HCT116 (cell line): ENCODE measurements at regions not wholly inside any gene's neighbourhood (a gene's known extent, or its start where the extent isn't known, plus 50 kb on each side); places are given as distances from the start of the nearest gene placed in this dataset.

Experiments used
- ATAC-seq: fragments of 200-7000 bp; cut with Tn5 transposase; 2 replicates; pipeline ENCODE4 v1.9.1; 2020; ENCODE audit warnings: mild to moderate bottlenecking, moderate library complexity
- BruUV-seq: library from RNA; stranded (reverse); fragments of 400-500 nt; replicated peaks from 2 replicates; lab custom pipeline; 2021; lab: Mats Ljungman, UMichigan
- CTCF ChIA-PET: fragments of 300-600 bp; sonication (Branson Sonifier 250); formaldehyde crosslinking; loops from one replicate; lab custom pipeline; 2021; ENCODE audit warnings: antibody characterized with exemption; lab: Charles Lee
- POLR2A ChIA-PET: fragments of 300-600, 350-600 bp; sonication (Branson Sonifier 250); formaldehyde crosslinking; loops from one replicate; lab custom pipeline; 2021; ENCODE audit warnings: antibody characterized with exemption; lab: Charles Lee
- RAD21 ChIA-PET, 2 experiments: fragments of 300-600 bp; sonication (Branson Sonifier 250); formaldehyde crosslinking; loops; one replicate each; lab custom pipeline; 2023; ENCODE audit warnings: low total read pairs in 2 of 2; ENCODE audit not compliant: uncharacterized antibody in 2 of 2, unreplicated experiment in 2 of 2, low non-redundant PET in 1 of 2; lab: Charles Lee
- DNase-seq: peaks from one replicate; pipeline ENCODE4 v3.0.0-alpha.2; 2010; ENCODE audit warnings: low read depth, low spot score
- H2AFZ ChIP-seq: fragments of 200-600 bp; shearing (Covaris generic), sonication (generic); 2 replicates; pipeline ENCODE4 v1.6.1; 2017; ENCODE audit warnings: low read depth, mixed run types, mixed read lengths, antibody characterized with exemption, low read length; ENCODE audit not compliant: poor library complexity, severe bottlenecking
- H3K27ac ChIP-seq: 2 replicates; pipeline ENCODE4 v1.5.1; 2012; ENCODE audit warnings: low read depth, low read length
- H3K27me3 ChIP-seq: fragments of 200-600 bp; sonication (generic); 2 replicates; pipeline ENCODE4 v1.6.1; 2016; ENCODE audit warnings: mixed run types, low read length, mixed read lengths; ENCODE audit not compliant: insufficient read depth
- H3K36me3 ChIP-seq, 2 experiments: fragments of 200-500 bp in 1 of 2; fragments of 200-600 bp in 1 of 2; sonication (Bioruptor generic) in 1 of 2; sonication (generic) in 1 of 2; 2 replicates each; pipeline versions ENCODE4 v1.5.1 to v1.6.1; 2014 to 2016; ENCODE audit warnings: low read length in 2 of 2, inconsistent platforms in 1 of 2, mixed read lengths in 1 of 2, mixed run types in 1 of 2; ENCODE audit not compliant: insufficient read depth in 2 of 2, control insufficient read depth in 1 of 2
- H3K4me1 ChIP-seq, 2 experiments: fragments of 200-600 bp in 1 of 2; sonication (generic) in 1 of 2; 2 replicates each; pipeline versions ENCODE4 v1.5.1 to v1.6.1; 2012 to 2017; ENCODE audit warnings: low read length in 2 of 2, inconsistent platforms in 1 of 2, mild to moderate bottlenecking in 1 of 2, mixed read lengths in 1 of 2, mixed run types in 1 of 2, moderate library complexity in 1 of 2; ENCODE audit not compliant: insufficient read depth in 2 of 2, control insufficient read depth in 1 of 2
- H3K4me2 ChIP-seq: fragments of 200-600 bp; sonication (generic); 2 replicates; pipeline ENCODE4 v1.6.1; 2017; ENCODE audit warnings: mixed run types, low read length, mixed read lengths
- H3K4me3 ChIP-seq, 2 experiments: fragments of 200-600 bp in 1 of 2; sonication (generic) in 1 of 2; replicated peaks in 1 of 2; 2 replicates each; pipeline ENCODE4 v1.5.1; 2011 to 2016; ENCODE audit warnings: low read length in 2 of 2, control low read depth in 1 of 2, low read depth in 1 of 2, mild to moderate bottlenecking in 1 of 2, mixed read lengths in 1 of 2, mixed run types in 1 of 2
- H3K79me2 ChIP-seq: fragments of 200-600 bp; sonication (generic); 2 replicates; pipeline ENCODE4 v1.6.1; 2017; ENCODE audit warnings: mild to moderate bottlenecking, mixed run types, low read length, moderate library complexity, mixed read lengths; ENCODE audit not compliant: insufficient read depth
- H3K9ac ChIP-seq: fragments of 200-600 bp; sonication (generic); 2 replicates; pipeline ENCODE4 v1.6.1; 2016; ENCODE audit warnings: low read length, mixed read lengths
- H3K9me2 ChIP-seq: fragments of 200-600 bp; sonication (generic), shearing (Covaris generic); 2 replicates; pipeline ENCODE4 v1.6.1; 2017; ENCODE audit warnings: mixed run types, mild to moderate bottlenecking, moderate library complexity; ENCODE audit not compliant: insufficient read depth
- H3K9me3 ChIP-seq, 2 experiments: fragments of 200-500 bp in 1 of 2; fragments of 200-600 bp in 1 of 2; sonication (Bioruptor generic) in 1 of 2; sonication (generic) in 1 of 2; 2 replicates each; pipeline ENCODE4 v1.6.1; 2014 to 2017; ENCODE audit warnings: low read length in 2 of 2, mixed read lengths in 2 of 2, inconsistent platforms in 1 of 2, low read depth in 1 of 2, mild to moderate bottlenecking in 1 of 2, mixed run types in 1 of 2, moderate library complexity in 1 of 2; ENCODE audit not compliant: control insufficient read depth in 1 of 2, insufficient read depth in 1 of 2
- H4K20me1 ChIP-seq: fragments of 200-600 bp; sonication (generic), shearing (Covaris generic); 2 replicates; pipeline ENCODE4 v1.6.1; 2017; ENCODE audit warnings: mixed run types, mild to moderate bottlenecking, moderate library complexity; ENCODE audit not compliant: insufficient read depth
- EGR1 ChIP-seq: IDR thresholded peaks from 2 replicates; pipeline ENCODE4 v1.6.1; 2012; ENCODE audit warnings: low read depth
- EZH2 ChIP-seq: fragments of 200-600 bp; sonication (generic); IDR thresholded peaks from 2 replicates; pipeline ENCODE4 v1.6.1; 2017; ENCODE audit warnings: antibody characterized with exemption, mixed run types
- EZH2phosphoT487 ChIP-seq: fragments of 200-600 bp; IDR thresholded peaks from 2 replicates; pipeline ENCODE4 v1.6.1; 2018; ENCODE audit warnings: antibody characterized with exemption, borderline replicate concordance
- JUND ChIP-seq: IDR thresholded peaks from 2 replicates; pipeline ENCODE4 v1.6.1; 2012
- POLR2AphosphoS5 ChIP-seq: IDR thresholded peaks from 2 replicates; pipeline ENCODE4 v1.6.1; 2011; ENCODE audit warnings: mild to moderate bottlenecking, low read depth, low read length, moderate library complexity
- TCF7L2 ChIP-seq: IDR thresholded peaks from 2 replicates; pipeline ENCODE4 v1.7.0; 2011; ENCODE audit warnings: borderline replicate concordance, inconsistent platforms; ENCODE audit not compliant: insufficient read depth, insufficient read length; ENCODE audit errors: extremely low read depth
- ZBTB33 ChIP-seq: IDR thresholded peaks from 2 replicates; pipeline ENCODE4 v1.6.1; 2011; ENCODE audit warnings: mild to moderate bottlenecking, low read length, moderate library complexity; ENCODE audit not compliant: insufficient replicate concordance; ENCODE audit errors: extremely low read depth
- ZFX ChIP-seq: fragments of 450-650 bp; IDR thresholded peaks from 2 replicates; pipeline ENCODE4 v1.6.1; 2017
- intact Hi-C: fragments of 100-400 bp; cut with micrococcal nuclease; formaldehyde crosslinking; loops from 2 replicates; pipeline ENCODE4 v1.10.0; 2022

- no TSS peak for BruUV-seq
- Histone ChIP-seq H3K36me3 (no peaks in the 10 kb centered on the region), H3K9me3 (no peaks in the 10 kb centered on the region), H2AFZ (no peak overlapping the region), H3K9ac (no peak overlapping the region), H3K79me2 (no peaks in the 10 kb centered on the region), H4K20me1 (no peaks in the 10 kb centered on the region), H3K4me3 (no peak overlapping the region), H3K9me2 (no peaks in the 10 kb centered on the region), H3K27ac (no peak overlapping the region), H3K27me3 (no peaks in the 10 kb centered on the region), H3K4me1 (0 out of 4 replicates have a peak, but pooled peaks cover 0 to 5% of the 10 kb centered on the region in 2 experiments), H3K4me2 (no peak overlapping the region)
- ChIA-PET CTCF (no interaction called here), POLR2A (no interaction called here), RAD21 (no interaction called here)
- TF ChIP-seq EGR1 (no peak), ZFX (no peak), POLR2AphosphoS5 (no peak), ZBTB33 (no peak), EZH2phosphoT487 (no peak), TCF7L2 (no peak)
- DNase-seq (no peak), ATAC-seq (no peak)
- intact Hi-C loops: no loop called here
These were observed 705.1 kb upstream of the GRM7 start for GRCh38 chr3:6155650-6156338.

- no peak overlapping the region for H3K9ac ChIP-seq
- RAD21 ChIA-PET: no interaction called here
- no TSS peak for BruUV-seq
These were observed 695.0 kb upstream of the GRM7 start for GRCh38 chr3:6165951-6166350.

More at GRCh38 chr3:6165951-6166350, 695.0 kb upstream of the GRM7 start:
- ChIA-PET CTCF (no interaction called here), POLR2A (no interaction called here)
- no peak for DNase-seq
- Histone ChIP-seq H3K4me2 (no peak overlapping the region), H3K27ac (no peak overlapping the region), H4K20me1 (no peaks in the 10 kb centered on the region), H3K4me1 (no peaks in the 10 kb centered on the region), H3K9me2 (no peaks in the 10 kb centered on the region), H3K79me2 (no peaks in the 10 kb centered on the region), H2AFZ (no peak overlapping the region), H3K27me3 (no peaks in the 10 kb centered on the region), H3K36me3 (no peaks in the 10 kb centered on the region), H3K9me3 (no peaks in the 10 kb centered on the region), H3K4me3 (no peak overlapping the region)
- no peak for ATAC-seq
- intact Hi-C loops: no loop called here
- no peak for TF ChIP-seq EZH2
- TF ChIP-seq JUND: no peak
